GM23338 (cell line): ENCODE measurements at regions not wholly inside any gene's neighbourhood (a gene's known extent, or its start where the extent isn't known, plus 50 kb on each side); places are given as distances from the start of the nearest gene placed in this dataset.

Source experiments
- ATAC-seq: fragments of 200-7000 bp; cut with Tn5 transposase; 3 replicates; pipeline ENCODE4 v1.9.1; 2020
- DNase-seq: peaks from one replicate; pipeline ENCODE4 v3.0.0-alpha.2; 2015; ENCODE audit warnings: low spot score
- H2AFZ ChIP-seq: fragments of 200-600 bp; sonication (generic); 2 replicates; pipeline ENCODE4 v1.8.0; 2016; ENCODE audit warnings: antibody characterized with exemption, mild to moderate bottlenecking, moderate library complexity
- H3F3A ChIP-seq: fragments of 200-600 bp; sonication (generic); replicated peaks from 2 replicates; pipeline ENCODE4 v1.8.0; 2017; ENCODE audit warnings: antibody characterized with exemption, mixed run types, low read depth
- H3K27ac ChIP-seq: fragments of 200-600 bp; sonication (generic); 2 replicates; pipeline ENCODE4 v1.6.1; 2016; ENCODE audit warnings: low read depth
- H3K27me3 ChIP-seq: fragments of 200-600 bp; sonication (generic); 2 replicates; pipeline ENCODE4 v1.8.0; 2016; ENCODE audit warnings: mild to moderate bottlenecking, mixed run types, moderate library complexity; ENCODE audit not compliant: insufficient read depth
- H3K36me3 ChIP-seq: fragments of 200-600 bp; sonication (generic); 2 replicates; pipeline ENCODE4 v1.8.0; 2016; ENCODE audit warnings: mild to moderate bottlenecking; ENCODE audit not compliant: insufficient read depth
- H3K4me1 ChIP-seq: fragments of 200-600 bp; sonication (generic); 2 replicates; pipeline ENCODE4 v1.8.0; 2016; ENCODE audit warnings: mild to moderate bottlenecking, moderate library complexity; ENCODE audit not compliant: insufficient read depth
- H3K4me2 ChIP-seq: fragments of 200-600 bp; sonication (generic); 2 replicates; pipeline ENCODE4 v1.7.1; 2017; ENCODE audit warnings: mixed run types
- H3K4me3 ChIP-seq: fragments of 200-600 bp; sonication (generic); 2 replicates; pipeline ENCODE4 v1.6.1; 2016; ENCODE audit warnings: mixed run types
- H3K79me2 ChIP-seq: fragments of 200-600 bp; sonication (generic); replicated peaks from 2 replicates; pipeline ENCODE4 v1.8.0; 2017; ENCODE audit warnings: mild to moderate bottlenecking; ENCODE audit not compliant: insufficient read depth
- H3K9me2 ChIP-seq: fragments of 200-600 bp; sonication (generic); 2 replicates; pipeline ENCODE4 v1.8.0; 2017; ENCODE audit not compliant: insufficient read depth
- H4K20me1 ChIP-seq: fragments of 200-600 bp; sonication (generic); replicated peaks from 2 replicates; pipeline ENCODE4 v1.8.0; 2017; ENCODE audit warnings: mild to moderate bottlenecking; ENCODE audit not compliant: insufficient read depth
- H3K27ac Mint-ChIP-seq: 2 replicates; pipeline ENCODE4 v1.8.0; 2020; ENCODE audit warnings: inconsistent platforms, mild to moderate bottlenecking, moderate library complexity, mixed read lengths
- H3K27me3 Mint-ChIP-seq: 3 replicates; pipeline ENCODE4 v1.8.0; 2022; ENCODE audit warnings: low read depth, mild to moderate bottlenecking, moderate library complexity, mixed read lengths, inconsistent platforms; ENCODE audit not compliant: insufficient read depth, poor library complexity
- H3K36me3 Mint-ChIP-seq: 3 replicates; pipeline ENCODE4 v1.8.0; 2021; ENCODE audit warnings: low read depth, mild to moderate bottlenecking, inconsistent platforms, moderate library complexity, mixed read lengths
- H3K4me1 Mint-ChIP-seq: 3 replicates; pipeline ENCODE4 v1.8.0; 2020; ENCODE audit warnings: mild to moderate bottlenecking, inconsistent platforms, mixed read lengths
- H3K4me3 Mint-ChIP-seq: 3 replicates; pipeline ENCODE4 v1.8.0; 2021; ENCODE audit warnings: moderate library complexity, mild to moderate bottlenecking, inconsistent platforms, mixed read lengths
- H3K9me3 Mint-ChIP-seq: 3 replicates; pipeline ENCODE4 v1.8.0; 2020; ENCODE audit warnings: moderate library complexity, mild to moderate bottlenecking, inconsistent platforms, mixed read lengths
- CREB1 ChIP-seq: fragments of 250-450 bp; sonication (Bioruptor Pico); IDR thresholded peaks from 2 replicates; pipeline ENCODE4 v1.5.0; 2020; ENCODE audit warnings: low read depth, mild to moderate bottlenecking, moderate library complexity
- CTCF ChIP-seq, 2 experiments: fragments of 200-600 bp in 1 of 2; sonication (generic) in 1 of 2; conservative IDR thresholded peaks; 2 replicates each; pipeline versions ENCODE4 v1.5.1 to v1.6.1; 2016 to 2017; ENCODE audit warnings: antibody characterized with exemption in 2 of 2, low read depth in 2 of 2, mild to moderate bottlenecking in 2 of 2, moderate library complexity in 1 of 2
- ETS1 ChIP-seq: IDR thresholded peaks from 2 replicates; pipeline ENCODE4 v1.6.1; 2016; ENCODE audit warnings: antibody characterized with exemption
- EZH2phosphoT487 ChIP-seq: fragments of 200-600 bp; sonication (generic); IDR thresholded peaks from one replicate; pipeline ENCODE4 v1.8.1; 2018; ENCODE audit warnings: antibody characterized with exemption; ENCODE audit not compliant: unreplicated experiment
- JUNB ChIP-seq: IDR thresholded peaks from one replicate; pipeline ENCODE4 v1.6.1; 2016; ENCODE audit warnings: antibody characterized with exemption; ENCODE audit not compliant: unreplicated experiment
- NANOG ChIP-seq: IDR thresholded peaks from 2 replicates; pipeline ENCODE4 v1.6.1; 2016; ENCODE audit warnings: antibody characterized with exemption, borderline replicate concordance
- POLR2AphosphoS5 ChIP-seq: IDR thresholded peaks from 2 replicates; pipeline ENCODE4 v1.6.1; 2016; ENCODE audit warnings: antibody characterized with exemption, low read depth
- REST ChIP-seq: IDR thresholded peaks from one replicate; pipeline ENCODE4 v1.6.1; 2018; ENCODE audit warnings: antibody characterized with exemption; ENCODE audit not compliant: unreplicated experiment
- STAT1 ChIP-seq: IDR thresholded peaks from one replicate; pipeline ENCODE4 v1.6.1; 2016; ENCODE audit warnings: antibody characterized with exemption; ENCODE audit not compliant: unreplicated experiment
- ZNF114 ChIP-seq: fragments of 250-450 bp; sonication (Bioruptor Pico); IDR thresholded peaks from 2 replicates; pipeline ENCODE4 v1.5.0; 2020; ENCODE audit warnings: mild to moderate bottlenecking, moderate library complexity

GRCh38 chr12:84131076-84131475 lies 781.5 kb downstream of the SLC6A15 start:
- Histone ChIP-seq H3K4me2 (no peak overlapping the region), H3K36me3 (no peaks in the 10 kb centered on the region), H3K79me2 (no peaks in the 10 kb centered on the region), H3K4me3 (no peak overlapping the region), H3K27me3 (no peaks in the 10 kb centered on the region), H3F3A (no peaks in the 10 kb centered on the region), H3K9me2 (no peaks in the 10 kb centered on the region), H2AFZ (no peak overlapping the region), H3K27ac (no peak overlapping the region), H3K4me1 (no peaks in the 10 kb centered on the region), H4K20me1 (no peaks in the 10 kb centered on the region)
- TF ChIP-seq ETS1 (no peak), CTCF (conservative IDR thresholded peaks at IDR 0.05; ENCODE audit: low read depth in 2 of 2) (no peak), ZNF114 (no peak)
- H3K4me3 Mint-ChIP-seq: no peak overlapping the region
- no peaks in the 10 kb centered on the region; the same call in 2 of the 3 replicates for H3K36me3 Mint-ChIP-seq
- DNase-seq (no peak), ATAC-seq (no peak)
- no peaks in the 10 kb centered on the region for H3K4me1 Mint-ChIP-seq
- no peaks in the 10 kb centered on the region for H3K27me3 Mint-ChIP-seq
- no peaks in the 10 kb centered on the region for H3K9me3 Mint-ChIP-seq
- H3K27ac Mint-ChIP-seq: no peak overlapping the region

GRCh38 chr12:84128117-84128991 lies 784.2 kb downstream of the SLC6A15 start:
- TF ChIP-seq CREB1 (no peak), STAT1 (no peak)
- Histone ChIP-seq H3K79me2 (no peaks in the 10 kb centered on the region), H3F3A (no peaks in the 10 kb centered on the region), H3K9me2 (no peaks in the 10 kb centered on the region), H3K4me3 (no peak overlapping the region), H3K4me1 (no peaks in the 10 kb centered on the region), H3K36me3 (no peaks in the 10 kb centered on the region), H2AFZ (peak overlapping the region; percentile 70; the same call in 1 of the 2 replicates), H3K27me3 (no peaks in the 10 kb centered on the region), H3K27ac (no peak overlapping the region), H4K20me1 (no peaks in the 10 kb centered on the region), H3K4me2 (no peak overlapping the region)
- H3K27ac Mint-ChIP-seq: no peak overlapping the region
- no peaks in the 10 kb centered on the region for H3K4me1 Mint-ChIP-seq
- H3K36me3 Mint-ChIP-seq: no peaks in the 10 kb centered on the region; the same call in 2 of the 3 replicates
- no peaks in the 10 kb centered on the region for H3K9me3 Mint-ChIP-seq
- ATAC-seq (peak; percentile 63), DNase-seq (peak; percentile 16)
- H3K27me3 Mint-ChIP-seq: no peaks in the 10 kb centered on the region
- no peak overlapping the region for H3K4me3 Mint-ChIP-seq

GRCh38 chr12:84124211-84124610 lies 788.4 kb downstream of the SLC6A15 start:
- Histone ChIP-seq H3K4me2 (no peak overlapping the region), H3K9me2 (no peaks in the 10 kb centered on the region; the same call in 1 of the 2 replicates), H2AFZ (peak overlapping the region; percentile 3; the same call in 1 of the 2 replicates), H3K27me3 (no peaks in the 10 kb centered on the region), H4K20me1 (no peaks in the 10 kb centered on the region), H3K4me1 (no peaks in the 10 kb centered on the region), H3K27ac (no peak overlapping the region), H3K79me2 (no peaks in the 10 kb centered on the region), H3F3A (no peaks in the 10 kb centered on the region), H3K36me3 (no peaks in the 10 kb centered on the region), H3K4me3 (no peak overlapping the region)
- H3K27ac Mint-ChIP-seq: no peak overlapping the region
- H3K4me1 Mint-ChIP-seq: no peaks in the 10 kb centered on the region
- TF ChIP-seq POLR2AphosphoS5 (no peak), EZH2phosphoT487 (no peak), JUNB (no peak), NANOG (no peak), REST (no peak)
- no peaks in the 10 kb centered on the region for H3K27me3 Mint-ChIP-seq
- no peaks in the 10 kb centered on the region; the same call in 2 of the 3 replicates for H3K36me3 Mint-ChIP-seq
- no peak overlapping the region for H3K4me3 Mint-ChIP-seq
- no peaks in the 10 kb centered on the region for H3K9me3 Mint-ChIP-seq
- DNase-seq (no peak), ATAC-seq (no peak)
